ENCODE measurements at regions not wholly inside any gene's neighbourhood (a gene's known extent, or its start where the extent isn't known, plus 50 kb on each side); places are given as distances from the start of the nearest gene placed in this dataset.

DNA sequence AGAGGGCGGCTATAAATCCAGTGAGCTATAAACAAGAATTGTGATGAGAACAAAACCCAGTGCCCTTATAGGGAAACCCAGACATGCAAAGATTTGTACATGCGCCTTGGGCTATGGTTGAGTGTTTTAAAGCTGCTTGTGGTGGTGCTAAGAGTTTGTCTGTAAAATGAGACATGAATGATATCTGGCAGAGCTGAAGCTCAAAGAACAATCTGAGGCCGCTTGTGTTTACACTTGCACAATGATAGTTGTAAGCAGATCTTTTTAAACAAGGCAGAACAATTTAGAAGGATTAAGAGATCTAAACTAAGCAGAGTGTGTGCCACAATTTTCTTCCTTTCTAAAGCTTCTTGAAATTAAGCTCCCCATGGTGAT lies 80.4 kb upstream of the ADAMTS5 start:
- TF ChIP-seq POLR2A (IDR thresholded peaks at IDR 0.05): no peak
- no peak for TF ChIP-seq EP300 (IDR thresholded peaks at IDR 0.05)
